Thyroid gland (tissue), 4 donors: ENCODE measurements at regions not wholly inside any gene's neighbourhood (a gene's known extent, or its start where the extent isn't known, plus 50 kb on each side); places are given as distances from the start of the nearest gene placed in this dataset.

Experiments
- DNase-seq, 2 donors: peaks; one replicate each; pipeline ENCODE4 v3.0.0-alpha.2; 2019
- H3K27ac ChIP-seq, 3 donors: fragments of 200-600 bp; sonication (generic); 1 replicate in 2 of 3; 2 replicates in 1 of 3; pipeline ENCODE4 v1.5.1; 2016 to 2019; ENCODE audit warnings: mild to moderate bottlenecking in 1 of 3, moderate library complexity in 1 of 3
- H3K27me3 ChIP-seq: fragments of 200-600 bp; sonication (generic); one replicate; pipeline ENCODE4 v1.5.1; 2019
- H3K36me3 ChIP-seq, 2 donors: fragments of 200-600 bp; sonication (generic); one replicate each; pipeline ENCODE4 v1.5.1; 2016 to 2019
- H3K4me1 ChIP-seq, 2 donors: fragments of 200-600 bp; sonication (generic); one replicate each; pipeline ENCODE4 v1.5.1; 2017 to 2019
- H3K4me3 ChIP-seq, 3 donors: fragments of 200-600 bp; sonication (generic); replicated peaks in 1 of 3; 1 replicate in 2 of 3; 2 replicates in 1 of 3; pipeline ENCODE4 v1.5.1; 2016; ENCODE audit warnings: mild to moderate bottlenecking in 1 of 3
- H3K9me3 ChIP-seq: fragments of 200-600 bp; sonication (generic); one replicate; pipeline ENCODE4 v1.5.1; 2017
- CTCF ChIP-seq, 6 experiments: fragments of 200-600 bp in 3 of 6; fragments of 450-650 bp in 3 of 6; sonication (generic) in 3 of 6; IDR thresholded peaks; one replicate each; pipeline ENCODE4 v1.5.1; 2016 to 2019; ENCODE audit warnings: antibody characterized with exemption in 6 of 6, mild to moderate bottlenecking in 2 of 6, inconsistent platforms in 1 of 6, moderate library complexity in 1 of 6
- POLR2A ChIP-seq, 2 donors: fragments of 450-650 bp; IDR thresholded peaks; one replicate each; pipeline ENCODE4 v1.6.1; 2017; ENCODE audit warnings: antibody characterized with exemption in 2 of 2, mild to moderate bottlenecking in 2 of 2, moderate library complexity in 1 of 2
- WGBS, 2 donors: methylation state at CpG; one replicate each; pipeline ENCODE4 v1.1.5; 2017; 5-methylcytosine and 5-hydroxymethylcytosine counted together
- intact Hi-C: fragments of 100-400 bp; cut with DNase I; formaldehyde crosslinking; loops from one replicate; pipeline ENCODE4 v1.15.1; 2023

GRCh38 chr10:61356354-61356753, 96.8 kb downstream of the TMEM26 start:
- no peak for DNase-seq
- Histone ChIP-seq H3K9me3 (no peaks in the 10 kb centered on the region), H3K27ac (no peak overlapping the region), H3K4me1 (no peaks in the 10 kb centered on the region), H3K27me3 (no peaks in the 10 kb centered on the region), H3K4me3 (no peak overlapping the region), H3K36me3 (no peaks in the 10 kb centered on the region)
- intact Hi-C loops = no loop called here
- TF ChIP-seq POLR2A (IDR thresholded peaks at IDR 0.05) = no peak
- no peak for TF ChIP-seq CTCF (IDR thresholded peaks at IDR 0.05)

- intact Hi-C loops = no loop called here
Observed at GRCh38 chr10:61355211-61355610, 98.0 kb downstream of the TMEM26 start.

GRCh38 chr10:61354401-61354975, 98.7 kb downstream of the TMEM26 start:
- H3K27me3 ChIP-seq = no peaks in the 10 kb centered on the region

More at GRCh38 chr10:61355211-61355610, 98.0 kb downstream of the TMEM26 start:
- DNase-seq = no peak
- no peaks in the 10 kb centered on the region for H3K27me3 ChIP-seq
- no peak overlapping the region for H3K27ac ChIP-seq
- H3K9me3 ChIP-seq = no peaks in the 10 kb centered on the region
- 91 to 97% methylated on average over 1 of the region's 1 CpG for WGBS, 2 donors
- no peaks in the 10 kb centered on the region for H3K4me1 ChIP-seq
- no peaks in the 10 kb centered on the region for H3K36me3 ChIP-seq
- H3K4me3 ChIP-seq = no peak overlapping the region
- no peak for TF ChIP-seq CTCF (IDR thresholded peaks at IDR 0.05)
- no peak for TF ChIP-seq POLR2A (IDR thresholded peaks at IDR 0.05)

GRCh38 chr10:61350794-61351193, 102.4 kb downstream of the TMEM26 start:
- no peak overlapping the region for H3K27ac ChIP-seq
- H3K36me3 ChIP-seq = no peaks in the 10 kb centered on the region
- WGBS, 2 donors = 97 to 98% methylated on average over 1 of the region's 1 CpG
- H3K4me1 ChIP-seq = no peaks in the 10 kb centered on the region
- intact Hi-C loops = no loop called here
- no peak for DNase-seq
- H3K4me3 ChIP-seq = no peak overlapping the region
- TF ChIP-seq POLR2A (IDR thresholded peaks at IDR 0.05) (no peak), CTCF (IDR thresholded peaks at IDR 0.05) (no peak)
- no peaks in the 10 kb centered on the region for H3K27me3 ChIP-seq
- H3K9me3 ChIP-seq = no peaks in the 10 kb centered on the region

More at GRCh38 chr10:61354401-61354975, 98.7 kb downstream of the TMEM26 start:
- Histone ChIP-seq H3K36me3 (no peaks in the 10 kb centered on the region), H3K4me1 (no peaks in the 10 kb centered on the region), H3K9me3 (no peaks in the 10 kb centered on the region), H3K4me3 (no peak overlapping the region), H3K27ac (no peak overlapping the region)
- WGBS, 2 donors = 73 to 81% methylated on average over 2 of the region's 2 CpGs
- TF ChIP-seq CTCF (IDR thresholded peaks at IDR 0.05) (no peak), POLR2A (IDR thresholded peaks at IDR 0.05) (no peak)
- DNase-seq = no peak
- intact Hi-C loops = no loop called here

- 0 to 4% methylated on average over 1 of the region's 1 CpG for WGBS, 2 donors
- Histone ChIP-seq H3K4me1 (no peaks in the 10 kb centered on the region), H3K27ac (no peak overlapping the region), H3K9me3 (no peaks in the 10 kb centered on the region), H3K4me3 (no peak overlapping the region), H3K27me3 (no peaks in the 10 kb centered on the region), H3K36me3 (no peaks in the 10 kb centered on the region)
- DNase-seq = no peak
- intact Hi-C loops = no loop called here
- TF ChIP-seq CTCF (IDR thresholded peaks at IDR 0.05) (no peak), POLR2A (IDR thresholded peaks at IDR 0.05) (no peak)
Observed at GRCh38 chr10:61350068-61350467, 103.1 kb downstream of the TMEM26 start.
